GM13977 (cell line): ENCODE measurements at regions not wholly inside any gene's neighbourhood (a gene's known extent, or its start where the extent isn't known, plus 50 kb on each side); places are given as distances from the start of the nearest gene placed in this dataset.

Experiments
- DNase-seq: peaks from one replicate; pipeline ENCODE4 v3.0.0; 2012; ENCODE audit warnings: low spot score
- CTCF ChIP-seq: IDR thresholded peaks from 2 replicates; pipeline ENCODE4 v1.5.1; 2012; ENCODE audit warnings: mild to moderate bottlenecking, control low read depth; ENCODE audit not compliant: insufficient read depth; ENCODE audit errors: extremely low read depth, missing control alignments
- in situ Hi-C: fragments of 300-500 bp; cut with MboI; formaldehyde crosslinking; loops from one replicate; pipeline ENCODE4 v1.12.0; 2022; ENCODE audit warnings: low sequenced_read_pairs, low pct_unique_long_range_greater_than_20kb, mixed read lengths, inconsistent platforms; ENCODE audit not compliant: unreplicated experiment

GRCh38 chr1:38611664-38612211, 247.8 kb downstream of the RRAGC start:
- no peak for DNase-seq
- in situ Hi-C loops: no loop called here
- no peak for TF ChIP-seq CTCF

GRCh38 chr1:38609166-38610025, 250.2 kb downstream of the RRAGC start:
- in situ Hi-C loops: no loop called here

DNA sequence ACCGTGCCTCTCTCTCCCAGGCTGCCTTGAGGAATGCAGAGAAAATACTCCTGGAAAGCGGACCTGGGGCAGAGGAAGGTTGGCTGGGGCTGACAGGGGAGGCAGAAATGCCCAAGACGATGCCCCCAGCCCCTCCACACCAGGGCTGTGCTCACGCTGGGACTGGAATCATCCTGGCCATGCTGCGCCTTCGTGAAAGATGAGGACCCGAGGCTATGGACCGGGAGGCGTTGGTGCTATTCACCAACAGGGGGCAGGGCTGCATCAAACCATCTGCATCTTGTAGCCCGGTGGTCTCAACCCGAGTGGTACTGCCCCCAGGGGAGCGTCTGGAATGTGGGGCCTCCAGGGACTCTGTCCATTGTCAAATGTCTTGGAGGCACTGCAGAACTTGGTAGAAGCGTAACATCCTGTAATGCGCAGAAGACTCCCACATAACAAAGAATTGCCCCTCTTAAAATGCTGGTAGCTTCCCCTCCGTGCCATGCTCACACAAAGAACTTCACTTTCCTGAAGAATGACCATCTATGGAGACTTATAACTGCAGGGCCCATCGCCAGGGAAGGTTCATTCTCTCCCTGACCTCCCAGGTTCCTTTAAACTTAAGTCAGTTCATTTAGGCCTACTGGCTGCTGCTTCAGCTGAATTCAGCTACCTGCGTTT, 251.2 kb downstream of the RRAGC start:
- peak; percentile 51 for DNase-seq
- in situ Hi-C loops: no loop called here

More at GRCh38 chr1:38609166-38610025, 250.2 kb downstream of the RRAGC start:
- TF ChIP-seq CTCF: no peak
- DNase-seq: no peak

GRCh38 chr1:38607526-38607925, 252.0 kb downstream of the RRAGC start:
- no peak for DNase-seq
- no peak for TF ChIP-seq CTCF
- in situ Hi-C loops: no loop called here

More for the DNA sequence above, 251.2 kb downstream of the RRAGC start:
- peak; percentile 40 for TF ChIP-seq CTCF

- TF ChIP-seq CTCF: no peak
- DNase-seq: no peak
- in situ Hi-C loops: no loop called here
Observed at GRCh38 chr1:38605063-38605462, 254.5 kb downstream of the RRAGC start.

DNA sequence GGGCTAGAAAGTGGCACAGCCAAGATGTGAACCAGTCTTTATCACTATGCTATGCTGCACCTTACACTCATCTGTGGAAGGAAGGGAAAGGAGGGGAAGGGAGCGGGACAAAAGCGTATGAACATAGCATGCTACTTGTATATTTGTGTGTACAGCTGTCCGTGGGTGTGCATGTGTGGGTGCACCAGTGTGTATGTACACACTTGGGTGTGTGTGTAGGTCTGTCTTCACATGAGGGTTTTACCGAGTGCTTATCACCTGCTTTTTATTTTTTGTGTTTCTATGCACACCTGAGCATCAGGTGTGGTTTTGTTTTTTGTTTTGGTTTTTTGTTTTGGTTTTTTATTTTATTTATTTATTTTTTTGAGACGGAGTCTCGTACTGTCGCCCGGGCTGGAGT, 255.7 kb downstream of the RRAGC start:
- TF ChIP-seq CTCF: no peak
- DNase-seq: no peak
- in situ Hi-C loops: no loop called here
